GM13976 (cell line): ENCODE measurements at regions not wholly inside any gene's neighbourhood (a gene's known extent, or its start where the extent isn't known, plus 50 kb on each side); places are given as distances from the start of the nearest gene placed in this dataset.

ENCODE experiments used
- DNase-seq: peaks from one replicate; pipeline ENCODE4 v3.0.0; 2012; ENCODE audit warnings: low spot score
- CTCF ChIP-seq: IDR thresholded peaks from 2 replicates; pipeline ENCODE4 v1.5.1; 2012; ENCODE audit warnings: borderline replicate concordance, mild to moderate bottlenecking; ENCODE audit not compliant: insufficient read depth; ENCODE audit errors: extremely low read depth, missing control alignments, control extremely low read depth
- in situ Hi-C: fragments of 300-500 bp; cut with MboI; formaldehyde crosslinking; loops from one replicate; pipeline ENCODE4 v1.12.0; 2022; ENCODE audit warnings: low sequenced_read_pairs, mixed read lengths, inconsistent platforms; ENCODE audit not compliant: unreplicated experiment

- in situ Hi-C loops: no loop called here
- TF ChIP-seq CTCF: no peak
- no peak for DNase-seq
Measured at GRCh38 chr15:94097552-94097951, 133.8 kb upstream of the MCTP2 start.

GRCh38 chr15:94094310-94094709 is 137.1 kb upstream of the MCTP2 start:
- no peak for TF ChIP-seq CTCF
- in situ Hi-C loops: no loop called here
- no peak for DNase-seq

GRCh38 chr15:94086341-94086740 is 145.0 kb upstream of the MCTP2 start:
- in situ Hi-C loops: no loop called here
- no peak for DNase-seq

GRCh38 chr15:94083467-94084052 is 147.8 kb upstream of the MCTP2 start:
- DNase-seq: no peak
- in situ Hi-C loops: no loop called here
- no peak for TF ChIP-seq CTCF

More at GRCh38 chr15:94086341-94086740, 145.0 kb upstream of the MCTP2 start:
- TF ChIP-seq CTCF: no peak

- in situ Hi-C loops: no loop called here
- TF ChIP-seq CTCF: no peak
- DNase-seq: no peak
Measured at GRCh38 chr15:94081829-94082228, 149.5 kb upstream of the MCTP2 start.

- no peak for TF ChIP-seq CTCF
- in situ Hi-C loops: no loop called here
- DNase-seq: no peak
Measured at GRCh38 chr15:94080989-94081605, 150.3 kb upstream of the MCTP2 start.
